SK-N-SH (cell line): ENCODE measurements at regions not wholly inside any gene's neighbourhood (a gene's known extent, or its start where the extent isn't known, plus 50 kb on each side); places are given as distances from the start of the nearest gene placed in this dataset.

Experiments
- CTCF ChIA-PET: fragments of 300-600, 350-600 bp; formaldehyde crosslinking; extraction: SDS; loops from one replicate; lab custom pipeline; 2021; lab: Yijun Ruan, JAX
- POLR2A ChIA-PET: fragments of 350-600 bp; sonication (Branson Sonifier 250); formaldehyde crosslinking; extraction: SDS; loops from one replicate; lab custom pipeline; 2020; ENCODE audit warnings: antibody characterized with exemption, inconsistent platforms; lab: Yijun Ruan, JAX
- DNase-seq: peaks from one replicate; pipeline ENCODE4 v3.0.0; 2012
- H2AFZ ChIP-seq: fragments of 200-600 bp; sonication (generic); 2 replicates; pipeline ENCODE4 v1.8.1; 2016; ENCODE audit warnings: antibody characterized with exemption, mild to moderate bottlenecking, low read depth
- H3F3A ChIP-seq: fragments of 200-600 bp; sonication (generic); replicated peaks from 2 replicates; pipeline ENCODE3; 2016; ENCODE audit warnings: antibody characterized with exemption, mild to moderate bottlenecking; ENCODE audit not compliant: insufficient read depth
- H3K27ac ChIP-seq, 2 experiments: fragments of 200-500 bp in 1 of 2; fragments of 200-600 bp in 1 of 2; sonication (Bioruptor generic) in 1 of 2; sonication (generic), shearing (Covaris generic) in 1 of 2; 2 replicates each; pipeline versions ENCODE4 v1.5.1 to v1.6.1; 2014 to 2016; ENCODE audit warnings: low read depth in 2 of 2, inconsistent platforms in 1 of 2, low read length in 1 of 2, mild to moderate bottlenecking in 1 of 2, mixed read lengths in 1 of 2
- H3K27me3 ChIP-seq: fragments of 200-600 bp; sonication (generic), shearing (Covaris generic); 2 replicates; pipeline ENCODE4 v1.6.1; 2016; ENCODE audit warnings: mixed run types; ENCODE audit not compliant: insufficient read depth
- H3K36me3 ChIP-seq, 2 experiments: fragments of 200-500 bp in 1 of 2; fragments of 200-600 bp in 1 of 2; sonication (Bioruptor generic) in 1 of 2; sonication (generic) in 1 of 2; replicated peaks in 1 of 2; 2 replicates each; pipeline versions ENCODE3 to v1.5.1; 2014 to 2016; ENCODE audit warnings: low read length in 1 of 2, mild to moderate bottlenecking in 1 of 2; ENCODE audit not compliant: insufficient read depth in 2 of 2, control insufficient read depth in 1 of 2
- H3K4me1 ChIP-seq, 2 experiments: fragments of 200-500 bp in 1 of 2; fragments of 200-600 bp in 1 of 2; sonication (Bioruptor generic) in 1 of 2; sonication (generic), shearing (Covaris generic) in 1 of 2; 2 replicates each; pipeline versions ENCODE4 v1.5.1 to v1.6.1; 2014 to 2016; ENCODE audit warnings: low read depth in 1 of 2, low read length in 1 of 2, mixed run types in 1 of 2; ENCODE audit not compliant: insufficient read depth in 2 of 2, control insufficient read depth in 1 of 2
- H3K4me2 ChIP-seq: fragments of 200-600 bp; sonication (generic), shearing (Covaris generic); 2 replicates; pipeline ENCODE4 v1.6.1; 2017; ENCODE audit warnings: mixed run types
- H3K4me3 ChIP-seq, 2 experiments: fragments of 200-500 bp in 1 of 2; fragments of 200-600 bp in 1 of 2; sonication (Bioruptor generic) in 1 of 2; sonication (generic), shearing (Covaris generic) in 1 of 2; 2 replicates each; pipeline versions ENCODE4 v1.5.1 to v1.8.1; 2014 to 2016; ENCODE audit warnings: low read depth in 2 of 2, inconsistent platforms in 1 of 2, low read length in 1 of 2, mild to moderate bottlenecking in 1 of 2, mixed read lengths in 1 of 2, moderate library complexity in 1 of 2
- H3K79me2 ChIP-seq: fragments of 200-600 bp; sonication (generic); 2 replicates; pipeline ENCODE4 v1.8.1; 2017; ENCODE audit warnings: mild to moderate bottlenecking; ENCODE audit not compliant: insufficient read depth
- H3K9ac ChIP-seq: fragments of 200-600 bp; sonication (generic); 2 replicates; pipeline ENCODE4 v1.6.1; 2017; ENCODE audit warnings: mixed run types
- H3K9me2 ChIP-seq: fragments of 200-600 bp; sonication (generic); 2 replicates; pipeline ENCODE4 v1.6.1; 2017; ENCODE audit warnings: mixed run types
- H3K9me3 ChIP-seq: fragments of 200-600 bp; sonication (generic); 2 replicates; pipeline ENCODE4 v1.6.1; 2017; ENCODE audit warnings: mixed run types, mild to moderate bottlenecking, moderate library complexity
- H4K20me1 ChIP-seq: fragments of 200-600 bp; sonication (generic); 2 replicates; pipeline ENCODE4 v1.6.1; 2017; ENCODE audit warnings: mild to moderate bottlenecking, mixed run types; ENCODE audit not compliant: insufficient read depth
- ELF1 ChIP-seq: IDR thresholded peaks from 2 replicates; pipeline ENCODE4 v1.4.0; 2012
- EP300 ChIP-seq, 2 experiments: IDR thresholded peaks; 2 replicates each; pipeline versions ENCODE4 v1.4.0 to v1.6.1; 2012; ENCODE audit warnings: borderline replicate concordance in 1 of 2, low read depth in 1 of 2, low read length in 1 of 2
- EZH2phosphoT487 ChIP-seq: fragments of 200-600 bp; sonication (generic); IDR thresholded peaks from 2 replicates; pipeline ENCODE4 v1.6.1; 2017; ENCODE audit warnings: low read depth, mixed run types, mild to moderate bottlenecking, antibody characterized with exemption, moderate library complexity, borderline replicate concordance
- FOXJ3 ChIP-seq: sonication (generic); formaldehyde crosslinking; IDR thresholded peaks from 2 replicates; pipeline ENCODE4 v1.5.1; 2020; ENCODE audit warnings: mild to moderate bottlenecking, missing genetic modification reagents
- FOXM1 ChIP-seq: IDR thresholded peaks from 2 replicates; pipeline ENCODE4 v1.4.0; 2012; ENCODE audit warnings: low read depth, mild to moderate bottlenecking
- GATA2 ChIP-seq: sonication (generic); formaldehyde crosslinking; IDR thresholded peaks from 2 replicates; pipeline ENCODE4 v1.5.0; 2020; ENCODE audit warnings: mild to moderate bottlenecking, missing genetic modification reagents
- JUND ChIP-seq: IDR thresholded peaks from 2 replicates; pipeline ENCODE4 v1.4.0; 2012
- MEF2A ChIP-seq: IDR thresholded peaks from 2 replicates; pipeline ENCODE4 v1.4.0; 2012; ENCODE audit warnings: low read depth, borderline replicate concordance
- MXI1 ChIP-seq: IDR thresholded peaks from 2 replicates; pipeline ENCODE4 v1.6.1; 2012; ENCODE audit warnings: mild to moderate bottlenecking, low read depth, low read length, improper control_type of control experiment
- NRF1 ChIP-seq: IDR thresholded peaks from 2 replicates; pipeline ENCODE4 v1.6.1; 2012; ENCODE audit warnings: low read depth, mild to moderate bottlenecking, low read length
- POLR2AphosphoS5 ChIP-seq: IDR thresholded peaks from 2 replicates; pipeline ENCODE4 v1.6.1; 2012; ENCODE audit warnings: low read depth, low read length
- RFX5 ChIP-seq: IDR thresholded peaks from 2 replicates; pipeline ENCODE4 v1.6.1; 2012; ENCODE audit warnings: mild to moderate bottlenecking, improper control_type of control experiment, low read length
- SMC3 ChIP-seq: IDR thresholded peaks from 2 replicates; pipeline ENCODE4 v1.6.1; 2012; ENCODE audit warnings: low read depth, low read length, improper control_type of control experiment
- WGBS: methylation state at CpG from one replicate; pipeline ENCODE4 v1.1.6; 2017; ENCODE audit warnings: low lambda C conversion rate; 5-methylcytosine and 5-hydroxymethylcytosine counted together
- TF ChIP-seq, protein P1 (sequence below): fragments of 150-350 bp; IDR thresholded peaks from 2 replicates; pipeline ENCODE4 v1.6.1; 2016; ENCODE audit warnings: mild to moderate bottlenecking, low read depth, low read length
- TF ChIP-seq, protein P2 (sequence below): IDR thresholded peaks from 2 replicates; pipeline ENCODE4 v1.6.1; 2012; ENCODE audit warnings: mild to moderate bottlenecking, low read depth, low read length, moderate library complexity
- TF ChIP-seq, protein P3 (sequence below): fragments of 150-350 bp; IDR thresholded peaks from 2 replicates; pipeline ENCODE4 v1.6.1; 2017; ENCODE audit warnings: antibody characterized with exemption, low read length, low read depth, borderline replicate concordance
- TF ChIP-seq, protein P4 (sequence below): IDR thresholded peaks from 2 replicates; pipeline ENCODE4; 2012

DNA sequence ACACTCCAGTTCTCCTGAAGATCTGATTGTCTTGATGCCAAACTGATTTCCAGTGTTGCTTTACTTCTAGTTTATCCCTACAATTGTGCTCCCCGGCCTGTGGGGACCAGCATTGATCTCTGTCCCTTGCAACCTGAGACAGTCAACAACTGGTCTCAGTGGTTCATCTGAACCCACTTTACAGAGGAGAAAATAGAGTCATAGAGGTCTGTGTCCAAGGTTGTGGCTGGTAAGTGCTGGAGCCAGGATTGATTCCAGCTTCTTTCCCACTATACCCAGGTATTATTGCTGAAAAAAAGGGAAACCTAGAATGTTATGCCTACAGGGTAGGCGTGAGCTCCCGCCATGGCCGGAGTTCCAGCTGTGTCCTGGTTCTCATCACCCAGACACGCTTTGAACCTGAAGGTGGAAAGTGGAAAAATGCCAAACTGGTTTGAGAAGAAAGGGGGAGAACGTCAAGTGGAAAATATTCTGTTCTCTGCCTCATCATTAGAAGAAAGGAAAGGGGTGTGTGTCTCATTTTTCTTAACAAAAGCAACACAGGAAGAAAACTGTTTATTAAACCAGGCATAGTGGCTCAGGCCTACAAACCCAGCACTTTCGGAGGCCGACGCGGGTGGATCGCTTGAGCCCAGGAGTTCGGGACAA is 60.7 kb upstream of the ITPKB start:
- no peak overlapping the region for H3K4me3 ChIP-seq
- H3K4me2 ChIP-seq, result no peak overlapping the region
- H3K79me2 ChIP-seq, result no peaks in the 10 kb centered on the region
- no peaks in the 10 kb centered on the region for H3K36me3 ChIP-seq
- no peaks in the 10 kb centered on the region for H3F3A ChIP-seq
- H3K9me2 ChIP-seq, result no peaks in the 10 kb centered on the region
- H3K4me1 ChIP-seq, result peaks cover 0 to 2% of the 10 kb centered on the region in 2 experiments; a peak in 1 of 4 replicates
- CTCF ChIA-PET, result interaction anchor here (1.4 kb wide), 1 partner anchor 165 kb away, joined by 3 read pairs; no protein-coding TSS in a partner anchor
- H4K20me1 ChIP-seq, result no peaks in the 10 kb centered on the region
- 71% methylated on average over 12 of the region's 12 CpGs for WGBS
- no peaks in the 10 kb centered on the region for H3K9me3 ChIP-seq
- no peaks in the 10 kb centered on the region for H3K27me3 ChIP-seq
- H3K9ac ChIP-seq, result no peak overlapping the region
- TF ChIP-seq, protein P1, sequence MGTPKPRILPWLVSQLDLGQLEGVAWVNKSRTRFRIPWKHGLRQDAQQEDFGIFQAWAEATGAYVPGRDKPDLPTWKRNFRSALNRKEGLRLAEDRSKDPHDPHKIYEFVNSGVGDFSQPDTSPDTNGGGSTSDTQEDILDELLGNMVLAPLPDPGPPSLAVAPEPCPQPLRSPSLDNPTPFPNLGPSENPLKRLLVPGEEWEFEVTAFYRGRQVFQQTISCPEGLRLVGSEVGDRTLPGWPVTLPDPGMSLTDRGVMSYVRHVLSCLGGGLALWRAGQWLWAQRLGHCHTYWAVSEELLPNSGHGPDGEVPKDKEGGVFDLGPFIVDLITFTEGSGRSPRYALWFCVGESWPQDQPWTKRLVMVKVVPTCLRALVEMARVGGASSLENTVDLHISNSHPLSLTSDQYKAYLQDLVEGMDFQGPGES, result no peak
- TF ChIP-seq EP300 (IDR thresholded peaks at IDR 0.05; ENCODE audit: borderline replicate concordance in 1 of 2, low read depth in 1 of 2, low read length in 1 of 2) (no peak), EZH2phosphoT487 (no peak), FOXJ3 (CRISPR knock-in tag) (no peak), NRF1 (no peak), POLR2AphosphoS5 (no peak), MXI1 (no peak), FOXM1 (no peak), RFX5 (no peak), SMC3 (no peak), JUND (no peak), MEF2A (no peak), ELF1 (no peak), GATA2 (CRISPR knock-in tag) (no peak)
- TF ChIP-seq, protein P2, sequence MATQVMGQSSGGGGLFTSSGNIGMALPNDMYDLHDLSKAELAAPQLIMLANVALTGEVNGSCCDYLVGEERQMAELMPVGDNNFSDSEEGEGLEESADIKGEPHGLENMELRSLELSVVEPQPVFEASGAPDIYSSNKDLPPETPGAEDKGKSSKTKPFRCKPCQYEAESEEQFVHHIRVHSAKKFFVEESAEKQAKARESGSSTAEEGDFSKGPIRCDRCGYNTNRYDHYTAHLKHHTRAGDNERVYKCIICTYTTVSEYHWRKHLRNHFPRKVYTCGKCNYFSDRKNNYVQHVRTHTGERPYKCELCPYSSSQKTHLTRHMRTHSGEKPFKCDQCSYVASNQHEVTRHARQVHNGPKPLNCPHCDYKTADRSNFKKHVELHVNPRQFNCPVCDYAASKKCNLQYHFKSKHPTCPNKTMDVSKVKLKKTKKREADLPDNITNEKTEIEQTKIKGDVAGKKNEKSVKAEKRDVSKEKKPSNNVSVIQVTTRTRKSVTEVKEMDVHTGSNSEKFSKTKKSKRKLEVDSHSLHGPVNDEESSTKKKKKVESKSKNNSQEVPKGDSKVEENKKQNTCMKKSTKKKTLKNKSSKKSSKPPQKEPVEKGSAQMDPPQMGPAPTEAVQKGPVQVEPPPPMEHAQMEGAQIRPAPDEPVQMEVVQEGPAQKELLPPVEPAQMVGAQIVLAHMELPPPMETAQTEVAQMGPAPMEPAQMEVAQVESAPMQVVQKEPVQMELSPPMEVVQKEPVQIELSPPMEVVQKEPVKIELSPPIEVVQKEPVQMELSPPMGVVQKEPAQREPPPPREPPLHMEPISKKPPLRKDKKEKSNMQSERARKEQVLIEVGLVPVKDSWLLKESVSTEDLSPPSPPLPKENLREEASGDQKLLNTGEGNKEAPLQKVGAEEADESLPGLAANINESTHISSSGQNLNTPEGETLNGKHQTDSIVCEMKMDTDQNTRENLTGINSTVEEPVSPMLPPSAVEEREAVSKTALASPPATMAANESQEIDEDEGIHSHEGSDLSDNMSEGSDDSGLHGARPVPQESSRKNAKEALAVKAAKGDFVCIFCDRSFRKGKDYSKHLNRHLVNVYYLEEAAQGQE, result no peak
- TF ChIP-seq, protein P3, sequence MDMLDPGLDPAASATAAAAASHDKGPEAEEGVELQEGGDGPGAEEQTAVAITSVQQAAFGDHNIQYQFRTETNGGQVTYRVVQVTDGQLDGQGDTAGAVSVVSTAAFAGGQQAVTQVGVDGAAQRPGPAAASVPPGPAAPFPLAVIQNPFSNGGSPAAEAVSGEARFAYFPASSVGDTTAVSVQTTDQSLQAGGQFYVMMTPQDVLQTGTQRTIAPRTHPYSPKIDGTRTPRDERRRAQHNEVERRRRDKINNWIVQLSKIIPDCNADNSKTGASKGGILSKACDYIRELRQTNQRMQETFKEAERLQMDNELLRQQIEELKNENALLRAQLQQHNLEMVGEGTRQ, result no peak
- TF ChIP-seq, protein P4, sequence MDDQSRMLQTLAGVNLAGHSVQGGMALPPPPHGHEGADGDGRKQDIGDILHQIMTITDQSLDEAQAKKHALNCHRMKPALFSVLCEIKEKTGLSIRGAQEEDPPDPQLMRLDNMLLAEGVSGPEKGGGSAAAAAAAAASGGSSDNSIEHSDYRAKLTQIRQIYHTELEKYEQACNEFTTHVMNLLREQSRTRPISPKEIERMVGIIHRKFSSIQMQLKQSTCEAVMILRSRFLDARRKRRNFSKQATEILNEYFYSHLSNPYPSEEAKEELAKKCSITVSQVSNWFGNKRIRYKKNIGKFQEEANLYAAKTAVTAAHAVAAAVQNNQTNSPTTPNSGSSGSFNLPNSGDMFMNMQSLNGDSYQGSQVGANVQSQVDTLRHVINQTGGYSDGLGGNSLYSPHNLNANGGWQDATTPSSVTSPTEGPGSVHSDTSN, result no peak
- no peak overlapping the region for H2AFZ ChIP-seq
- H3K27ac ChIP-seq, result no peak overlapping the region
- POLR2A ChIA-PET, result interaction anchor here (0.6 kb wide), 1 partner anchor 63 kb away, joined by 3 read pairs; no protein-coding TSS in a partner anchor
- no peak for DNase-seq
